ENCODE measurements at regions not wholly inside any gene's neighbourhood (a gene's known extent, or its start where the extent isn't known, plus 50 kb on each side); places are given as distances from the start of the nearest gene placed in this dataset.

GRCh38 chr20:22429175-22430153, 154.9 kb downstream of the FOXA2 start:
- no peak for TF ChIP-seq CTCF (IDR thresholded peaks at IDR 0.05)
- no peak for TF ChIP-seq EP300 (IDR thresholded peaks at IDR 0.05)
- TF ChIP-seq POLR2A (IDR thresholded peaks at IDR 0.05) = no peak

All from sigmoid colon (tissue), 4 donors.